OCI-LY7 (cell line): ENCODE measurements at regions not wholly inside any gene's neighbourhood (a gene's known extent, or its start where the extent isn't known, plus 50 kb on each side); places are given as distances from the start of the nearest gene placed in this dataset.

Experiments
- BruUV-seq: library from RNA; stranded (reverse); fragments of 400-500 nt; replicated peaks from 2 replicates; lab custom pipeline; 2021; lab: Mats Ljungman, UMichigan
- CTCF ChIA-PET: fragments of 300-600 bp; sonication (Branson Sonifier 250); formaldehyde crosslinking; loops from one replicate; lab custom pipeline; 2022; ENCODE audit warnings: antibody characterized with exemption; ENCODE audit not compliant: unreplicated experiment; lab: Charles Lee
- POLR2A ChIA-PET: fragments of 300-600 bp; sonication (Branson Sonifier 250); formaldehyde crosslinking; loops from one replicate; lab custom pipeline; 2022; ENCODE audit warnings: antibody characterized with exemption; lab: Charles Lee
- DNase-seq: peaks from one replicate; pipeline ENCODE4 v3.0.0-alpha.2; 2015; ENCODE audit warnings: low spot score
- H2AFZ ChIP-seq: fragments of 200-600 bp; sonication (generic), shearing (Covaris generic); 2 replicates; pipeline ENCODE4 v1.6.1; 2014; ENCODE audit warnings: mild to moderate bottlenecking, antibody characterized with exemption, low read length, moderate library complexity
- H3K27ac ChIP-seq: fragments of 200-600 bp; sonication (generic); 2 replicates; pipeline ENCODE4 v1.5.1; 2014; ENCODE audit warnings: mixed run types, low read depth, mild to moderate bottlenecking, moderate library complexity, low read length, inconsistent platforms; ENCODE audit not compliant: poor library complexity, severe bottlenecking
- H3K36me3 ChIP-seq: fragments of 200-600 bp; sonication (generic); 2 replicates; pipeline ENCODE4 v1.6.1; 2014; ENCODE audit warnings: mild to moderate bottlenecking, antibody characterized with exemption, low read length, moderate library complexity, mixed read lengths; ENCODE audit not compliant: insufficient read depth
- H3K4me1 ChIP-seq: fragments of 200-600 bp; sonication (generic); 2 replicates; pipeline ENCODE4 v1.5.1; 2014; ENCODE audit warnings: mild to moderate bottlenecking, low read length; ENCODE audit not compliant: insufficient read depth, poor library complexity, severe bottlenecking
- H3K4me2 ChIP-seq: fragments of 200-600 bp; sonication (generic); 2 replicates; pipeline ENCODE4 v1.6.1; 2014; ENCODE audit warnings: mild to moderate bottlenecking, low read length
- H3K4me3 ChIP-seq: fragments of 200-600 bp; sonication (generic); 2 replicates; pipeline ENCODE4 v1.5.1; 2014; ENCODE audit warnings: mild to moderate bottlenecking, low read depth, low read length; ENCODE audit not compliant: poor library complexity, severe bottlenecking
- H3K79me2 ChIP-seq: fragments of 200-600 bp; sonication (generic); 2 replicates; pipeline ENCODE4 v1.6.1; 2016; ENCODE audit warnings: low read depth, mild to moderate bottlenecking, low read length, moderate library complexity, mixed read lengths; ENCODE audit not compliant: insufficient read depth
- H3K9me2 ChIP-seq: fragments of 200-600 bp; sonication (generic); 2 replicates; pipeline ENCODE4 v1.6.1; 2016; ENCODE audit warnings: mild to moderate bottlenecking, low read length, mixed read lengths; ENCODE audit not compliant: insufficient read depth
- H3K9me3 ChIP-seq: fragments of 200-600 bp; sonication (generic); 2 replicates; pipeline ENCODE4 v1.6.1; 2014; ENCODE audit warnings: mild to moderate bottlenecking, mixed run types, low read length, mixed read lengths
- H4K20me1 ChIP-seq: fragments of 200-600 bp; sonication (generic); 2 replicates; pipeline ENCODE4 v1.6.1; 2014; ENCODE audit warnings: mild to moderate bottlenecking, antibody characterized with exemption, low read length, moderate library complexity, mixed read lengths; ENCODE audit not compliant: insufficient read depth
- CTCF ChIP-seq: fragments of 200-600 bp; sonication (generic); conservative IDR thresholded peaks from 2 replicates; pipeline ENCODE4 v1.5.1; 2014; ENCODE audit warnings: mild to moderate bottlenecking, antibody characterized with exemption, low read length, moderate library complexity, mixed read lengths
- EZH2phosphoT487 ChIP-seq: fragments of 200-600 bp; sonication (generic); IDR thresholded peaks from 2 replicates; pipeline ENCODE4 v1.6.1; 2018; ENCODE audit warnings: low read depth, borderline replicate concordance, mild to moderate bottlenecking, mixed run types, antibody characterized with exemption, low read length, moderate library complexity, mixed read lengths
- intact Hi-C: fragments of 100-400 bp; cut with micrococcal nuclease; formaldehyde crosslinking; loops from one replicate; pipeline ENCODE4 v1.10.0; 2022; ENCODE audit not compliant: unreplicated experiment

GRCh38 chr15:95324656-95325055 lies 1005.8 kb upstream of the NR2F2 start:
- POLR2A ChIA-PET, result no interaction called here
- H3K9me2 ChIP-seq, result no peaks in the 10 kb centered on the region
- H3K4me1 ChIP-seq, result no peaks in the 10 kb centered on the region
- DNase-seq, result no peak
- no TSS peak for BruUV-seq
- no peak overlapping the region for H3K4me2 ChIP-seq
- H2AFZ ChIP-seq, result no peak overlapping the region
- TF ChIP-seq EZH2phosphoT487, result no peak
- no peak for TF ChIP-seq CTCF
- H3K36me3 ChIP-seq, result no peaks in the 10 kb centered on the region
- H3K79me2 ChIP-seq, result no peaks in the 10 kb centered on the region
- intact Hi-C loops, result no loop called here
- no peaks in the 10 kb centered on the region for H4K20me1 ChIP-seq
- CTCF ChIA-PET, result no interaction called here
- H3K9me3 ChIP-seq, result no peaks in the 10 kb centered on the region
- no peak overlapping the region for H3K4me3 ChIP-seq
- no peak overlapping the region for H3K27ac ChIP-seq

- Histone ChIP-seq H4K20me1 (no peaks in the 10 kb centered on the region), H3K9me2 (no peaks in the 10 kb centered on the region), H3K4me3 (no peak overlapping the region), H3K79me2 (no peaks in the 10 kb centered on the region), H2AFZ (no peak overlapping the region), H3K9me3 (no peaks in the 10 kb centered on the region), H3K36me3 (no peaks in the 10 kb centered on the region), H3K4me2 (no peak overlapping the region), H3K4me1 (no peaks in the 10 kb centered on the region), H3K27ac (no peak overlapping the region)
- no TSS peak for BruUV-seq
- intact Hi-C loops, result no loop called here
- ChIA-PET POLR2A (no interaction called here), CTCF (no interaction called here)
- no peak for DNase-seq
- TF ChIP-seq CTCF, result no peak
- no peak for TF ChIP-seq EZH2phosphoT487
These were observed 1004.6 kb upstream of the NR2F2 start for GRCh38 chr15:95325763-95326404.

GRCh38 chr15:95326431-95327182 lies 1003.9 kb upstream of the NR2F2 start:
- Histone ChIP-seq H3K4me3 (no peak overlapping the region), H3K4me2 (no peak overlapping the region), H3K9me3 (no peaks in the 10 kb centered on the region), H2AFZ (no peak overlapping the region), H3K36me3 (no peaks in the 10 kb centered on the region), H3K79me2 (no peaks in the 10 kb centered on the region), H3K4me1 (no peaks in the 10 kb centered on the region), H4K20me1 (no peaks in the 10 kb centered on the region), H3K9me2 (no peaks in the 10 kb centered on the region), H3K27ac (no peak overlapping the region)
- DNase-seq, result no peak
- POLR2A ChIA-PET, result no interaction called here
- intact Hi-C loops, result no loop called here
- TF ChIP-seq EZH2phosphoT487 (no peak), CTCF (no peak)
- CTCF ChIA-PET, result no interaction called here
- no TSS peak for BruUV-seq
